HCT116 (cell line): ENCODE measurements at regions not wholly inside any gene's neighbourhood (a gene's known extent, or its start where the extent isn't known, plus 50 kb on each side); places are given as distances from the start of the nearest gene placed in this dataset.

Experiments used
- ATAC-seq: fragments of 200-7000 bp; cut with Tn5 transposase; 2 replicates; pipeline ENCODE4 v1.9.1; 2020; ENCODE audit warnings: mild to moderate bottlenecking, moderate library complexity
- BruUV-seq: library from RNA; stranded (reverse); fragments of 400-500 nt; replicated peaks from 2 replicates; lab custom pipeline; 2021; lab: Mats Ljungman, UMichigan
- CTCF ChIA-PET: fragments of 300-600 bp; sonication (Branson Sonifier 250); formaldehyde crosslinking; loops from one replicate; lab custom pipeline; 2021; ENCODE audit warnings: antibody characterized with exemption; lab: Charles Lee
- POLR2A ChIA-PET: fragments of 300-600, 350-600 bp; sonication (Branson Sonifier 250); formaldehyde crosslinking; loops from one replicate; lab custom pipeline; 2021; ENCODE audit warnings: antibody characterized with exemption; lab: Charles Lee
- RAD21 ChIA-PET, 2 experiments: fragments of 300-600 bp; sonication (Branson Sonifier 250); formaldehyde crosslinking; loops; one replicate each; lab custom pipeline; 2023; ENCODE audit warnings: low total read pairs in 2 of 2; ENCODE audit not compliant: uncharacterized antibody in 2 of 2, unreplicated experiment in 2 of 2, low non-redundant PET in 1 of 2; lab: Charles Lee
- DNase-seq: peaks from one replicate; pipeline ENCODE4 v3.0.0-alpha.2; 2010; ENCODE audit warnings: low read depth, low spot score
- H2AFZ ChIP-seq: fragments of 200-600 bp; shearing (Covaris generic), sonication (generic); 2 replicates; pipeline ENCODE4 v1.6.1; 2017; ENCODE audit warnings: low read depth, mixed run types, mixed read lengths, antibody characterized with exemption, low read length; ENCODE audit not compliant: poor library complexity, severe bottlenecking
- H3K27ac ChIP-seq: 2 replicates; pipeline ENCODE4 v1.5.1; 2012; ENCODE audit warnings: low read depth, low read length
- H3K27me3 ChIP-seq: fragments of 200-600 bp; sonication (generic); 2 replicates; pipeline ENCODE4 v1.6.1; 2016; ENCODE audit warnings: mixed run types, low read length, mixed read lengths; ENCODE audit not compliant: insufficient read depth
- H3K36me3 ChIP-seq, 2 experiments: fragments of 200-500 bp in 1 of 2; fragments of 200-600 bp in 1 of 2; sonication (Bioruptor generic) in 1 of 2; sonication (generic) in 1 of 2; 2 replicates each; pipeline versions ENCODE4 v1.5.1 to v1.6.1; 2014 to 2016; ENCODE audit warnings: low read length in 2 of 2, inconsistent platforms in 1 of 2, mixed read lengths in 1 of 2, mixed run types in 1 of 2; ENCODE audit not compliant: insufficient read depth in 2 of 2, control insufficient read depth in 1 of 2
- H3K4me1 ChIP-seq, 2 experiments: fragments of 200-600 bp in 1 of 2; sonication (generic) in 1 of 2; 2 replicates each; pipeline versions ENCODE4 v1.5.1 to v1.6.1; 2012 to 2017; ENCODE audit warnings: low read length in 2 of 2, inconsistent platforms in 1 of 2, mild to moderate bottlenecking in 1 of 2, mixed read lengths in 1 of 2, mixed run types in 1 of 2, moderate library complexity in 1 of 2; ENCODE audit not compliant: insufficient read depth in 2 of 2, control insufficient read depth in 1 of 2
- H3K4me2 ChIP-seq: fragments of 200-600 bp; sonication (generic); 2 replicates; pipeline ENCODE4 v1.6.1; 2017; ENCODE audit warnings: mixed run types, low read length, mixed read lengths
- H3K4me3 ChIP-seq, 2 experiments: fragments of 200-600 bp in 1 of 2; sonication (generic) in 1 of 2; replicated peaks in 1 of 2; 2 replicates each; pipeline ENCODE4 v1.5.1; 2011 to 2016; ENCODE audit warnings: low read length in 2 of 2, control low read depth in 1 of 2, low read depth in 1 of 2, mild to moderate bottlenecking in 1 of 2, mixed read lengths in 1 of 2, mixed run types in 1 of 2
- H3K79me2 ChIP-seq: fragments of 200-600 bp; sonication (generic); 2 replicates; pipeline ENCODE4 v1.6.1; 2017; ENCODE audit warnings: mild to moderate bottlenecking, mixed run types, low read length, moderate library complexity, mixed read lengths; ENCODE audit not compliant: insufficient read depth
- H3K9ac ChIP-seq: fragments of 200-600 bp; sonication (generic); 2 replicates; pipeline ENCODE4 v1.6.1; 2016; ENCODE audit warnings: low read length, mixed read lengths
- H3K9me2 ChIP-seq: fragments of 200-600 bp; sonication (generic), shearing (Covaris generic); 2 replicates; pipeline ENCODE4 v1.6.1; 2017; ENCODE audit warnings: mixed run types, mild to moderate bottlenecking, moderate library complexity; ENCODE audit not compliant: insufficient read depth
- H3K9me3 ChIP-seq, 2 experiments: fragments of 200-500 bp in 1 of 2; fragments of 200-600 bp in 1 of 2; sonication (Bioruptor generic) in 1 of 2; sonication (generic) in 1 of 2; 2 replicates each; pipeline ENCODE4 v1.6.1; 2014 to 2017; ENCODE audit warnings: low read length in 2 of 2, mixed read lengths in 2 of 2, inconsistent platforms in 1 of 2, low read depth in 1 of 2, mild to moderate bottlenecking in 1 of 2, mixed run types in 1 of 2, moderate library complexity in 1 of 2; ENCODE audit not compliant: control insufficient read depth in 1 of 2, insufficient read depth in 1 of 2
- H4K20me1 ChIP-seq: fragments of 200-600 bp; sonication (generic), shearing (Covaris generic); 2 replicates; pipeline ENCODE4 v1.6.1; 2017; ENCODE audit warnings: mixed run types, mild to moderate bottlenecking, moderate library complexity; ENCODE audit not compliant: insufficient read depth
- CBX3 ChIP-seq: IDR thresholded peaks from 2 replicates; pipeline ENCODE4 v1.6.1; 2012; ENCODE audit warnings: low read depth
- CEBPB ChIP-seq: IDR thresholded peaks from 2 replicates; pipeline ENCODE4 v1.6.1; 2012; ENCODE audit warnings: low read depth
- EGR1 ChIP-seq: IDR thresholded peaks from 2 replicates; pipeline ENCODE4 v1.6.1; 2012; ENCODE audit warnings: low read depth
- EZH2 ChIP-seq: fragments of 200-600 bp; sonication (generic); IDR thresholded peaks from 2 replicates; pipeline ENCODE4 v1.6.1; 2017; ENCODE audit warnings: antibody characterized with exemption, mixed run types
- EZH2phosphoT487 ChIP-seq: fragments of 200-600 bp; IDR thresholded peaks from 2 replicates; pipeline ENCODE4 v1.6.1; 2018; ENCODE audit warnings: antibody characterized with exemption, borderline replicate concordance
- POLR2A ChIP-seq: IDR thresholded peaks from 2 replicates; pipeline ENCODE4 v1.7.0; 2011; ENCODE audit warnings: borderline replicate concordance; ENCODE audit not compliant: insufficient read depth, insufficient read length; ENCODE audit errors: extremely low read depth
- POLR2AphosphoS5 ChIP-seq: IDR thresholded peaks from 2 replicates; pipeline ENCODE4 v1.6.1; 2011; ENCODE audit warnings: mild to moderate bottlenecking, low read depth, low read length, moderate library complexity
- SIN3A ChIP-seq: IDR thresholded peaks from 2 replicates; pipeline ENCODE4 v1.6.1; 2012; ENCODE audit warnings: low read depth
- SP1 ChIP-seq: IDR thresholded peaks from 2 replicates; pipeline ENCODE4 v1.6.1; 2012; ENCODE audit warnings: low read depth
- SRF ChIP-seq: IDR thresholded peaks from 2 replicates; pipeline ENCODE4 v1.6.1; 2012; ENCODE audit warnings: low read depth
- TCF7L2 ChIP-seq: IDR thresholded peaks from 2 replicates; pipeline ENCODE4 v1.7.0; 2011; ENCODE audit warnings: borderline replicate concordance, inconsistent platforms; ENCODE audit not compliant: insufficient read depth, insufficient read length; ENCODE audit errors: extremely low read depth
- ZFX ChIP-seq: fragments of 450-650 bp; IDR thresholded peaks from 2 replicates; pipeline ENCODE4 v1.6.1; 2017
- ZNF274 ChIP-seq: fragments of 200-500 bp; sonication (Bioruptor generic); IDR thresholded peaks from 2 replicates; pipeline ENCODE4 v1.6.1; 2014; ENCODE audit warnings: mild to moderate bottlenecking, low read depth, low read length, inconsistent platforms
- intact Hi-C: fragments of 100-400 bp; cut with micrococcal nuclease; formaldehyde crosslinking; loops from 2 replicates; pipeline ENCODE4 v1.10.0; 2022
- TF ChIP-seq, protein P1 (sequence below): IDR thresholded peaks from 2 replicates; pipeline ENCODE4 v1.6.1; 2012
- TF ChIP-seq, protein P2 (sequence below): IDR thresholded peaks from 2 replicates; pipeline ENCODE4 v1.6.1; 2012
- TF ChIP-seq, protein P3 (sequence below): IDR thresholded peaks from 2 replicates; pipeline ENCODE4 v1.6.1; 2012; ENCODE audit warnings: low read depth

DNA sequence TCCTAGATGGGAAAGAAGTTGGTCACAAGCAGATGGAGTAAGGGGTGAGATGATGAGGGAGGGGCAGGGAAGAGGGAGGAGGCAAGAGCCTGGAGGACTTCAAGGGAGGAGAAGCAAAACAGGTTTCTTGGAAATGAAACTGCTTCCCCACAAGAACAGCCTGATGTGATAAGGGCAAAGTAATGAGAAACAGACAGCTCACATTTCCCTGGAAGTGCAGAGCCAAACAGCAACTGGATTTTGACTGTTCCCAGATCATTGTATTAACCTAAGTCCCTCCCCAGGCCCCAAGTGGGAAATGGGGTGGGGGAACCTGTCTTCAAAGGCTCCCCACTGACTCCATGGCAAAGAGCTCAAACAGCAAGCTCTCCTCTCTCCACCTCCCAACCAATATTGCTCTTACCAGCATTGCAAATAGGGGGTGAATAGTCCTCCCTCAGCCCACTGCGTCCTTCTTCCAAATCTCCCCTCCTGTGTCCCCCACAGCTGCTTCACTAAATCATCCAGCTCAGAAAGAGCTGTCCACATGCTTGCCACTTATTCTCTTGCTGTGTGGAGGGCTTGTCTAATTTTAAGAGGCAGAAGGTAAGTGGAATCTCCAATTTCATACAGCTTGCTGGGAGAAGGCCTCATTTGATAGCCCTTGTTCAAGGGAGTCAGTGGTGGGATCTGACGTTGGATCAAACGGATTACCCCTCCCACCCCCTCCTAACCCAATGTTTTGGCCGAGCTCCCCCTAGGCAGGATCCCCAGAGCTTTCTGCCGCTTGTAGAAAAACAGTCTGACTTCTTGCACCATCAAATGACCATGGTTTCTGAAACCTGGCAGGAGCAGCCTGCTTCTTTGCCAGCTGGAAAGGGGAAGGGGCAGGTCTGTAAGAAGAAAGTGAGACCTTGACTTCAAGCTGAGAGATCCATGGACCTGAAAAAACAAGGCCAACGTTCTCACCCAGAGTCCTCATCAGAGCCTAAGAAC lies 56.3 kb upstream of the SMIM36 start:
- intact Hi-C loops, result no loop called here
- Histone ChIP-seq H3K4me1 (no peaks in the 10 kb centered on the region), H2AFZ (no peak overlapping the region), H3K4me3 (no peak overlapping the region), H4K20me1 (no peaks in the 10 kb centered on the region), H3K9me3 (no peaks in the 10 kb centered on the region), H3K27me3 (peaks cover 56% of the 10 kb centered on the region), H3K4me2 (no peak overlapping the region), H3K79me2 (no peaks in the 10 kb centered on the region), H3K9me2 (no peaks in the 10 kb centered on the region), H3K36me3 (no peaks in the 10 kb centered on the region), H3K9ac (no peak overlapping the region), H3K27ac (no peak overlapping the region)
- no TSS peak for BruUV-seq
- TF ChIP-seq TCF7L2 (no peak), POLR2AphosphoS5 (no peak), EZH2phosphoT487 (no peak), EZH2 (no peak), ZNF274 (no peak), EGR1 (no peak), SIN3A (no peak), POLR2A (no peak), SRF (no peak), SP1 (no peak), CEBPB (no peak), ZFX (no peak), CBX3 (no peak)
- TF ChIP-seq, protein P1, sequence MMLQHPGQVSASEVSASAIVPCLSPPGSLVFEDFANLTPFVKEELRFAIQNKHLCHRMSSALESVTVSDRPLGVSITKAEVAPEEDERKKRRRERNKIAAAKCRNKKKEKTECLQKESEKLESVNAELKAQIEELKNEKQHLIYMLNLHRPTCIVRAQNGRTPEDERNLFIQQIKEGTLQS, result no peak
- TF ChIP-seq, protein P2, sequence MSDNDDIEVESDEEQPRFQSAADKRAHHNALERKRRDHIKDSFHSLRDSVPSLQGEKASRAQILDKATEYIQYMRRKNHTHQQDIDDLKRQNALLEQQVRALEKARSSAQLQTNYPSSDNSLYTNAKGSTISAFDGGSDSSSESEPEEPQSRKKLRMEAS, result no peak
- TF ChIP-seq, protein P3, sequence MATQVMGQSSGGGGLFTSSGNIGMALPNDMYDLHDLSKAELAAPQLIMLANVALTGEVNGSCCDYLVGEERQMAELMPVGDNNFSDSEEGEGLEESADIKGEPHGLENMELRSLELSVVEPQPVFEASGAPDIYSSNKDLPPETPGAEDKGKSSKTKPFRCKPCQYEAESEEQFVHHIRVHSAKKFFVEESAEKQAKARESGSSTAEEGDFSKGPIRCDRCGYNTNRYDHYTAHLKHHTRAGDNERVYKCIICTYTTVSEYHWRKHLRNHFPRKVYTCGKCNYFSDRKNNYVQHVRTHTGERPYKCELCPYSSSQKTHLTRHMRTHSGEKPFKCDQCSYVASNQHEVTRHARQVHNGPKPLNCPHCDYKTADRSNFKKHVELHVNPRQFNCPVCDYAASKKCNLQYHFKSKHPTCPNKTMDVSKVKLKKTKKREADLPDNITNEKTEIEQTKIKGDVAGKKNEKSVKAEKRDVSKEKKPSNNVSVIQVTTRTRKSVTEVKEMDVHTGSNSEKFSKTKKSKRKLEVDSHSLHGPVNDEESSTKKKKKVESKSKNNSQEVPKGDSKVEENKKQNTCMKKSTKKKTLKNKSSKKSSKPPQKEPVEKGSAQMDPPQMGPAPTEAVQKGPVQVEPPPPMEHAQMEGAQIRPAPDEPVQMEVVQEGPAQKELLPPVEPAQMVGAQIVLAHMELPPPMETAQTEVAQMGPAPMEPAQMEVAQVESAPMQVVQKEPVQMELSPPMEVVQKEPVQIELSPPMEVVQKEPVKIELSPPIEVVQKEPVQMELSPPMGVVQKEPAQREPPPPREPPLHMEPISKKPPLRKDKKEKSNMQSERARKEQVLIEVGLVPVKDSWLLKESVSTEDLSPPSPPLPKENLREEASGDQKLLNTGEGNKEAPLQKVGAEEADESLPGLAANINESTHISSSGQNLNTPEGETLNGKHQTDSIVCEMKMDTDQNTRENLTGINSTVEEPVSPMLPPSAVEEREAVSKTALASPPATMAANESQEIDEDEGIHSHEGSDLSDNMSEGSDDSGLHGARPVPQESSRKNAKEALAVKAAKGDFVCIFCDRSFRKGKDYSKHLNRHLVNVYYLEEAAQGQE, result no peak
- ChIA-PET POLR2A (interaction anchor here (0.6 kb wide), 1 partner anchor 37 kb away, joined by 3 read pairs; no protein-coding TSS in a partner anchor), RAD21 (interaction anchor here in 1 of 2 experiments (0.5 to 0.7 kb wide), 3 partner anchors 20 to 151 kb away, joined by 3 read pairs; no protein-coding TSS in a partner anchor), CTCF (interaction anchor here (1.3 kb wide), 1 partner anchor 150 kb away, joined by 3 read pairs; no protein-coding TSS in a partner anchor)
- DNase-seq, result no peak
- no peak for ATAC-seq
